Progenitor cell of endocrine pancreas (in vitro differentiated cells): ENCODE measurements at regions not wholly inside any gene's neighbourhood (a gene's known extent, or its start where the extent isn't known, plus 50 kb on each side); places are given as distances from the start of the nearest gene placed in this dataset.
A peak's percentile ranks its signal among the peaks of the same experiment; 100 is the strongest.

ENCODE experiments used
- DNase-seq: peaks from one replicate; pipeline ENCODE4 v3.0.0; 2021; ENCODE audit warnings: low spot score; ENCODE audit not compliant: unreplicated experiment
- H3K27ac Mint-ChIP-seq: 2 replicates; pipeline ENCODE4 v1.8.0; 2021; ENCODE audit warnings: mild to moderate bottlenecking, moderate library complexity, mixed read lengths
- H3K27me3 Mint-ChIP-seq: 2 replicates; pipeline ENCODE4 v1.8.0; 2021; ENCODE audit warnings: mixed read lengths
- H3K36me3 Mint-ChIP-seq: 2 replicates; pipeline ENCODE4 v1.8.0; 2022; ENCODE audit warnings: mixed read lengths; ENCODE audit not compliant: insufficient read depth
- H3K4me1 Mint-ChIP-seq: 2 replicates; pipeline ENCODE4 v1.8.0; 2021; ENCODE audit warnings: low read depth, mixed read lengths
- H3K4me3 Mint-ChIP-seq: 2 replicates; pipeline ENCODE4 v1.8.0; 2021; ENCODE audit warnings: low read depth, mild to moderate bottlenecking, moderate library complexity, mixed read lengths
- H3K9me3 Mint-ChIP-seq: 2 replicates; pipeline ENCODE4 v1.8.0; 2021; ENCODE audit warnings: low read depth, mixed read lengths
- TF ChIP-seq, protein P1 (sequence below): fragments of 200-600 bp; sonication (generic); IDR thresholded peaks from one replicate; pipeline ENCODE4 v1.5.0; 2021; ENCODE audit warnings: antibody characterized with exemption, mild to moderate bottlenecking; ENCODE audit not compliant: unreplicated experiment

DNA sequence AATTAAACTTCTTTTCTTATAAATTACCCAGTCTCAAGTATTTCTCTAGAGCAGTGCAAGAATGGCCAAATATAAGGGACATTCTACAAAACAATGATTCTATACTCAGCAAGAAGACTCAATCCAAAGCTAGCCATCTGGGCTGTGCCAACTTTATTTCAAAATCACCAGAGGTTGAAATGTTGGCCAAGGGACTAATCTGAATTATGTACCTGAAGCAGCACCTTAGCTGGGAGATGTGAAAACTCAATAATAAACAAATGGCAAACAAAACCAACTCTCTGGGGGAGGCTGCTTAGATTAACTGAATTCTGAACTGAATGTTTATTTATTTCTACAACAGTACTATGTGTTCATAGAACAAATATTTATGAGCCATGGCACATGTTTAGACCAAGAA, 251.3 kb downstream of the RDH14 start:
- no peaks in the 10 kb centered on the region for H3K9me3 Mint-ChIP-seq
- peaks cover 13% of the 10 kb centered on the region for H3K4me1 Mint-ChIP-seq
- no peak overlapping the region for H3K4me3 Mint-ChIP-seq
- no peak overlapping the region for H3K27ac Mint-ChIP-seq
- DNase-seq, result no peak
- H3K36me3 Mint-ChIP-seq, result no peaks in the 10 kb centered on the region
- no peaks in the 10 kb centered on the region for H3K27me3 Mint-ChIP-seq
- TF ChIP-seq, protein P1, sequence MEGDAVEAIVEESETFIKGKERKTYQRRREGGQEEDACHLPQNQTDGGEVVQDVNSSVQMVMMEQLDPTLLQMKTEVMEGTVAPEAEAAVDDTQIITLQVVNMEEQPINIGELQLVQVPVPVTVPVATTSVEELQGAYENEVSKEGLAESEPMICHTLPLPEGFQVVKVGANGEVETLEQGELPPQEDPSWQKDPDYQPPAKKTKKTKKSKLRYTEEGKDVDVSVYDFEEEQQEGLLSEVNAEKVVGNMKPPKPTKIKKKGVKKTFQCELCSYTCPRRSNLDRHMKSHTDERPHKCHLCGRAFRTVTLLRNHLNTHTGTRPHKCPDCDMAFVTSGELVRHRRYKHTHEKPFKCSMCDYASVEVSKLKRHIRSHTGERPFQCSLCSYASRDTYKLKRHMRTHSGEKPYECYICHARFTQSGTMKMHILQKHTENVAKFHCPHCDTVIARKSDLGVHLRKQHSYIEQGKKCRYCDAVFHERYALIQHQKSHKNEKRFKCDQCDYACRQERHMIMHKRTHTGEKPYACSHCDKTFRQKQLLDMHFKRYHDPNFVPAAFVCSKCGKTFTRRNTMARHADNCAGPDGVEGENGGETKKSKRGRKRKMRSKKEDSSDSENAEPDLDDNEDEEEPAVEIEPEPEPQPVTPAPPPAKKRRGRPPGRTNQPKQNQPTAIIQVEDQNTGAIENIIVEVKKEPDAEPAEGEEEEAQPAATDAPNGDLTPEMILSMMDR, result no peak

DNA sequence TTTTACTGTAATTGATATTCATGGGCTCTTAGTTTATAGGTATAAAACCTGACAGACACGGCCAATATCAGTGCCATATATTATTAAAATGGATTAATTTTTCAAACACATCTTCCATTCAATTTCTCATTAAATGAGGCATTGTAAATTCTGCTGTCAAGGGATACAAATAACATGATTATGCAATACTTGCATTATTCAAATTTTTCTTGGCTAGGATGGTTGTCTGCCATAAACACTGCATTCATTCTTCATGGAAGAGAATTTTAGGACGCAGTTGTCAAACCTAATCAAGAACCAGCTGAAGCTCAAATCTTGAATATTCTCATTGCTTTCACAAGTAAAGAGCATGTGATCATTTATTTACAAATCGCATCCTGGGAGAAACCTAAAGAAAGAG, 255.6 kb downstream of the RDH14 start:
- peaks cover 17% of the 10 kb centered on the region for H3K4me1 Mint-ChIP-seq
- H3K27me3 Mint-ChIP-seq, result no peaks in the 10 kb centered on the region
- no peak for DNase-seq
- no peak overlapping the region for H3K4me3 Mint-ChIP-seq
- H3K9me3 Mint-ChIP-seq, result no peaks in the 10 kb centered on the region
- H3K27ac Mint-ChIP-seq, result no peak overlapping the region
- TF ChIP-seq, protein P1, result no peak
- H3K36me3 Mint-ChIP-seq, result no peaks in the 10 kb centered on the region

DNA sequence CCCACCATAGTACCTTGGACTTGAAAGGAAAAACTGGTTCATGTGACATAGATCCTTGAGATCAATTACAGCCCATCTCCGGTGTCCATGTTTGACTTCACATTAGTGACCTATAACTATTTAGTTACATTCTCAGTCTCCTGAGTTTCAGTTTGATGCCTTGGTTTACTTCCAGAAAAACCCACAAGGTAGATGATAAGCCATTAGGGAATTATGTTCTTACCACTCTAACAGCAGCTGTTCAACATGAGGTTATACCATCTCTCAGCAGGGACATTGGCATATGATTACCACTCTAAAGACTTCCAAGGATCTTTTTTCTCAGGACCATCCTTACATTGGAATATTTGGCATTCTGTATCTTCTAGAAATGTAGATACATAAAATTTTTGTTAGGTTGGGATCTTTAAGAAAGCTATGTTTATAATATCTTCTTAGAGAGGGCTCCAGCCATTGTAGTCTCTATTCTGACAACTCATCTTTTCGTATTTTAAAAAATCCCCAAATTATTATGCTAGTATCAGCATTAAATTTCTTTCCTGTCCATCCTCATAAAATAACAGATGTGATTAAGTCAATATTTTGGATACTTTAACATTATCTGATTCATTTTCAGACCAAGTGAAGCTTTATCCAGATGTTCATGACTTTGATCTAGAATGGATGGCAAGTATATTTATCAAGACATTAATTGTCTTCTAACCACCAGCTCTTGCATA, 258.9 kb downstream of the RDH14 start:
- Mint-ChIP-seq H3K27me3 (no peaks in the 10 kb centered on the region), H3K27ac (no peak overlapping the region), H3K36me3 (no peaks in the 10 kb centered on the region), H3K4me3 (no peak overlapping the region), H3K9me3 (no peaks in the 10 kb centered on the region), H3K4me1 (peaks cover 27% of the 10 kb centered on the region)
- TF ChIP-seq, protein P1, result no peak
- no peak for DNase-seq

DNA sequence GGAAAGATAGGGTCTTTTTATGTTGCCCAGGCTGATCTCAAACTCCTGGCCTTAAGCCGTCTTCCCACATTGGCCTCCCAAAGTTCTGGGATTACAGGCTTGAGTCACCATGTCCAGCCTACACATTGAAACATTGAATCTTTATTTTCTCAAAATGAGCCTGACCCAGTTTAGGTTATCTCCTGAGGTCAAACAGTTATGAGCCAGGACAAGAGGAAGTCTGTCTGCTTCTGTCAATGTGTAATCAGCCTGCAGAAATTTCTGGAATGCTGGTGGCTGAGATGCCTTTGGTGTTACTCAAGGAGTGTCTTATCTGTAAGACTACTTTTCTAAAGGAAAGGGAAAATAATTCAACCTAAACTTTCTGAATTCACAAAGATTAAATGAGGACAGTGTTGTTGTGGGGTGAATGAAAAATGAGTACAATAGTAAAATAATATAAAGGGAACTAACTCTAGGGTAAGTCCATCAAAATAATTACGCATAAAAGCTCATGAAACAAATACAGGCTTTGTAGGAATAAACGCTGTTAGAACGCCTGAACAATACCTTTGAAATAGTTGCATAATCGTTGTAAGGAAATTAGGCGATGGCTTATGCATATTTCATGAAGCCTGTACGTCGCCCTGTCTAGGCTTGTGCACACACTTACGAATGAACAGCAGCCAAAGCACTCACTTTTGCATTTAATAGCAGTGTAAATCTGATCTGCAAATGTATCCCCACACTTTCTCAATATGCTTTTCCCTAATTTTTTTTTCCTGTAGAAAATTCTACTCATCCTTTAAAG, 260.8 kb downstream of the RDH14 start:
- H3K27ac Mint-ChIP-seq, result peak overlapping the region; percentile 97
- no peak for DNase-seq

DNA sequence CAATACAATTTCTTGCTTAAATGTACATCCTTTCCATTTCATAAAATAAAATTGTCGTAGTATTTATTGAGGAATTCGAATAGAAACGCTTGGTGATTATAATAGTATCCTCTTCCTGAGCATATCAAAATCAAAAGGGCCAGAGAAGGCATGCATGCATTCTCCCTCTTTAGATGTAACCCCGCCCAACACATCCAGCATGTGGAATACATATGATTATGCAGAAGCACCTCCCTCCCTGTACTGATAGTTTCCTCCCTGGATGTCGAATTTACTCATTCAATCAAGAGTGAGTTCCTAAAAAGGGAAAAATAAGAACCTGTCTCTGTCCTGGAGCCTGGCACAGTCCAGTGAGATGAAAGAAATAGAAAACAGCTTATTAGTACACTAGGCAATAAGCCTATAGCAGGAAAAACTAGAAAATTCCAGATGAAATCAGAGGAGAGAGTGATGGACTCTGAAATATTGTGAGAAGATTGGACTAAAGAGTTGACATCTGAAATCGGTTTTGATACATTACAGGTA, 262.9 kb downstream of the RDH14 start:
- H3K27ac Mint-ChIP-seq, result peak overlapping the region; percentile 30
- no peaks in the 10 kb centered on the region for H3K36me3 Mint-ChIP-seq
- H3K4me1 Mint-ChIP-seq, result peaks cover 24% of the 10 kb centered on the region
- TF ChIP-seq, protein P1, result no peak
- DNase-seq, result no peak
- H3K9me3 Mint-ChIP-seq, result no peaks in the 10 kb centered on the region
- no peak overlapping the region for H3K4me3 Mint-ChIP-seq
- H3K27me3 Mint-ChIP-seq, result no peaks in the 10 kb centered on the region

More for the DNA sequence above, 260.8 kb downstream of the RDH14 start:
- Mint-ChIP-seq H3K4me1 (peaks cover 27% of the 10 kb centered on the region), H3K27me3 (no peaks in the 10 kb centered on the region), H3K36me3 (no peaks in the 10 kb centered on the region), H3K9me3 (no peaks in the 10 kb centered on the region), H3K4me3 (no peak overlapping the region)
- TF ChIP-seq, protein P1, result no peak
